K562 (cell line): ENCODE measurements at regions not wholly inside any gene's neighbourhood (a gene's known extent, or its start where the extent isn't known, plus 50 kb on each side); places are given as distances from the start of the nearest gene placed in this dataset.

ENCODE experiments used
- ATAC-seq: fragments of 200-7000 bp; cut with Tn5 transposase; 3 replicates; pipeline ENCODE4 v1.9.1; 2020; ENCODE audit warnings: moderate library complexity
- BruUV-seq: library from RNA; stranded (reverse); fragments of 400-500 nt; replicated peaks from 2 replicates; lab custom pipeline; 2021; lab: Mats Ljungman, UMichigan
- CTCF ChIA-PET: fragments of 300-600 bp; formaldehyde crosslinking; extraction: SDS; loops from one replicate; lab custom pipeline; 2021; ENCODE audit warnings: low intra/inter-chr PET ratio; lab: Yijun Ruan, JAX
- POLR2A ChIA-PET: fragments of 300-600, 350-650 bp; sonication (Branson Sonifier 250); formaldehyde crosslinking; extraction: SDS; loops from one replicate; lab custom pipeline; 2021; ENCODE audit warnings: antibody characterized with exemption, inconsistent platforms; lab: Yijun Ruan, JAX
- DNase-seq, 4 experiments: peaks; one replicate each; pipeline versions ENCODE4 v3.0.0 to v3.0.0-alpha.2; 2011 to 2018; ENCODE audit warnings: low spot score in 3 of 4, mixed read lengths in 3 of 4; ENCODE audit errors: extremely low read depth in 1 of 4
- FAIRE-seq: peaks from 2 replicates; lab custom pipeline; 2011; peaks lifted over from hg19 to GRCh38; lab: Jason Lieb, UNC
- H2AFZ ChIP-seq: 2 replicates; pipeline ENCODE4 v1.6.0; 2011; ENCODE audit warnings: low read depth, low read length, control low read depth, inconsistent platforms
- H3K27ac ChIP-seq: fragments of 200-600 bp; 3 replicates; pipeline ENCODE4 v1.8.0; 2011; ENCODE audit warnings: low read depth, mild to moderate bottlenecking, control low read depth, inconsistent platforms, low read length, moderate library complexity, mixed read lengths; ENCODE audit errors: extremely low read depth
- H3K27me3 ChIP-seq, 2 experiments: fragments of 300-600 bp in 1 of 2; 2 replicates in 1 of 2; 3 replicates in 1 of 2; pipeline versions ENCODE4 v1.6.0 to v1.8.0; 2011; ENCODE audit warnings: inconsistent platforms in 2 of 2, low read length in 2 of 2, mild to moderate bottlenecking in 1 of 2, mixed read lengths in 1 of 2, moderate library complexity in 1 of 2; ENCODE audit not compliant: control insufficient read depth in 2 of 2, insufficient read depth in 2 of 2
- H3K36me3 ChIP-seq: fragments of 300-600 bp; 3 replicates; pipeline ENCODE4 v1.8.0; 2011; ENCODE audit warnings: mild to moderate bottlenecking, low read length, inconsistent platforms; ENCODE audit not compliant: control insufficient read depth, insufficient read depth
- H3K4me1 ChIP-seq, 2 experiments: fragments of 200-600 bp in 1 of 2; replicated peaks in 1 of 2; 2 replicates in 1 of 2; 3 replicates in 1 of 2; pipeline versions ENCODE4 v1.5.1 to v1.8.0; 2011; ENCODE audit warnings: inconsistent platforms in 2 of 2, low read length in 2 of 2, mild to moderate bottlenecking in 1 of 2, mixed read lengths in 1 of 2, moderate library complexity in 1 of 2; ENCODE audit not compliant: control insufficient read depth in 2 of 2, insufficient read depth in 2 of 2
- H3K4me2 ChIP-seq: 2 replicates; pipeline ENCODE4 v1.6.1; 2011; ENCODE audit warnings: low read length, control low read depth, inconsistent platforms, mixed read lengths; ENCODE audit not compliant: insufficient read depth
- H3K4me3 ChIP-seq: fragments of 200-600 bp; sonication (generic), shearing (Covaris generic); 2 replicates; pipeline ENCODE4 v1.5.1; 2016; ENCODE audit warnings: control low read depth, inconsistent platforms
- H3K79me2 ChIP-seq: fragments of 200-600 bp; 3 replicates; pipeline ENCODE4 v1.8.0; 2011; ENCODE audit warnings: low read length, inconsistent platforms; ENCODE audit not compliant: control insufficient read depth, insufficient read depth
- H3K9ac ChIP-seq, 2 experiments: 2 replicates each; pipeline versions ENCODE4 v1.6.0 to v1.6.1; 2011; ENCODE audit warnings: low read depth in 2 of 2, low read length in 2 of 2, control low read depth in 1 of 2, inconsistent platforms in 1 of 2, mild to moderate bottlenecking in 1 of 2, mixed read lengths in 1 of 2; ENCODE audit not compliant: insufficient read depth in 1 of 2
- H3K9me1 ChIP-seq: one replicate; pipeline ENCODE4 v1.6.0; 2011; ENCODE audit warnings: inconsistent platforms, mild to moderate bottlenecking, low read length, moderate library complexity; ENCODE audit not compliant: control insufficient read depth, insufficient read depth
- H3K9me3 ChIP-seq: replicated peaks from 2 replicates; pipeline ENCODE4 v1.5.1; 2011; ENCODE audit warnings: low read depth, low read length, inconsistent platforms; ENCODE audit not compliant: control insufficient read depth, insufficient read depth
- H4K20me1 ChIP-seq: replicated peaks from 2 replicates; pipeline ENCODE4 v1.6.1; 2011; ENCODE audit warnings: low read length, inconsistent platforms, mixed read lengths; ENCODE audit not compliant: control insufficient read depth, insufficient read depth
- ARNT ChIP-seq, 2 experiments: fragments of 450-650 bp; IDR thresholded peaks; 2 replicates each; pipeline ENCODE4 v1.6.1; 2016; ENCODE audit warnings: mild to moderate bottlenecking in 1 of 2
- GABPA ChIP-seq: fragments of 200-800 bp; sonication (Bioruptor generic); conservative IDR thresholded peaks from 2 replicates; pipeline ENCODE4 v1.6.1; 2016; ENCODE audit warnings: low read depth, missing genetic modification characterization, missing compliant biosample characterization
- PTBP1 ChIP-seq: fragments of 200-400 bp; formaldehyde crosslinking; IDR thresholded peaks from 2 replicates; pipeline ENCODE4 v1.6.1; 2017; ENCODE audit warnings: low read depth, low read length
- PTTG1 ChIP-seq: fragments of 450-650 bp; IDR thresholded peaks from 2 replicates; pipeline ENCODE4 v1.6.1; 2016; ENCODE audit warnings: low read depth, mild to moderate bottlenecking, missing genetic modification characterization, missing compliant biosample characterization
- SMARCB1 ChIP-seq: IDR thresholded peaks from 2 replicates; pipeline ENCODE4 v1.6.1; 2011; ENCODE audit warnings: improper control_type of control experiment, low read depth; ENCODE audit not compliant: insufficient read length
- YY1 ChIP-seq, 3 experiments: IDR thresholded peaks; 2 replicates each; pipeline ENCODE4 v1.6.1; 2011; ENCODE audit warnings: low read length in 2 of 3, mild to moderate bottlenecking in 2 of 3, moderate library complexity in 2 of 3, borderline replicate concordance in 1 of 3, control low read depth in 1 of 3, low read depth in 1 of 3; ENCODE audit not compliant: insufficient read depth in 3 of 3, insufficient replicate concordance in 2 of 3, control insufficient read depth in 1 of 3, insufficient read length in 1 of 3; ENCODE audit errors: extremely low read depth in 1 of 3
- ZNF584 ChIP-seq: fragments of 200-800 bp; sonication (Bioruptor generic); IDR thresholded peaks from 2 replicates; pipeline ENCODE4 v1.6.1; 2016; ENCODE audit warnings: low read depth, mild to moderate bottlenecking, missing genetic modification characterization, missing compliant biosample characterization
- ZSCAN29 ChIP-seq: fragments of 450-650 bp; IDR thresholded peaks from 2 replicates; pipeline ENCODE4 v1.6.1; 2017
- WGBS: fragments of 100-300 bp; shearing (Covaris generic); methylation state at CpG from one replicate; pipeline ENCODE4 v1.1.6; 2016; ENCODE audit warnings: low coverage, mixed read lengths; ENCODE audit not compliant: insufficient coverage; ENCODE audit errors: missing lambda C conversion rate; 5-methylcytosine and 5-hydroxymethylcytosine counted together
- in situ Hi-C: fragments of 300-500 bp; cut with MboI; formaldehyde crosslinking; loops from 4 replicates; pipeline ENCODE4 v1.15.0; 2018; ENCODE audit warnings: inconsistent platforms, mixed read lengths
- intact Hi-C: fragments of 100-400 bp; cut with micrococcal nuclease; formaldehyde crosslinking; loops from 2 replicates; pipeline ENCODE4 v1.14.2; 2022
- TF ChIP-seq, protein P1 (sequence below): sonication (generic); formaldehyde crosslinking; IDR thresholded peaks from 2 replicates; pipeline ENCODE4 v1.8.1; 2022; ENCODE audit warnings: missing genetic modification reagents
- TF ChIP-seq, protein P2 (sequence below): fragments of 250-450 bp; sonication (Bioruptor Pico); IDR thresholded peaks from 2 replicates; pipeline ENCODE4 v1.5.0; 2022; ENCODE audit warnings: mild to moderate bottlenecking
- TF ChIP-seq, protein P3 (sequence below): sonication (generic); formaldehyde crosslinking; IDR thresholded peaks from 2 replicates; pipeline ENCODE4 v1.4.0; 2020; ENCODE audit warnings: mild to moderate bottlenecking, missing genetic modification reagents

DNA sequence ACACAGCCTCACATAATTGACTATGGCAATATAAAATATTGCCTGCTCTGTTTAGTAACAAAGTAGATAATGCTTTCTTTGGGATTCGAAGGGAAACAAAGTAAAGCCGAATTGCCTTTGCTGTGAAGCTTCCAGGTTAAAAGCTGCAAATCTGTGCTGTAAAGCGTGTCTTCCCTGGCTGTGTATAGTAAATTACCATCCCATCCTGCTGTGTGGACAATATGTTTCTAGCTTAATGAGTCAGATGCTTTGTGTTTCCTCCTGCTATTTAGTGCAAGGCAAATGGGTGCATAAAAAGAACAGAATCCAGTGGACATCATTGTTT lies 265.1 kb downstream of the SOCS6 start:
- POLR2A ChIA-PET: no interaction called here
- in situ Hi-C loops (no loop called here), intact Hi-C loops (no loop called here)
- Histone ChIP-seq H3K4me3 (no peak overlapping the region), H3K36me3 (no peaks in the 10 kb centered on the region), H3K4me2 (no peak overlapping the region), H3K9me1 (no peaks in the 10 kb centered on the region), H3K9me3 (no peaks in the 10 kb centered on the region), H2AFZ (no peak overlapping the region), H3K9ac (no peak overlapping the region), H4K20me1 (no peaks in the 10 kb centered on the region), H3K4me1 (no peaks in the 10 kb centered on the region), H3K79me2 (no peaks in the 10 kb centered on the region), H3K27ac (no peak overlapping the region), H3K27me3 (no peaks in the 10 kb centered on the region)
- WGBS: 0% methylated on average over 3 of the region's 3 CpGs
- ATAC-seq (no peak), DNase-seq (no peak), FAIRE-seq (no peak)
- TF ChIP-seq GABPA (tag) (no peak), SMARCB1 (no peak), ARNT (IDR thresholded peaks at IDR 0.05) (no peak), ZSCAN29 (no peak), ZNF584 (CRISPR knock-in tag) (no peak), YY1 (IDR thresholded peaks at IDR 0.05; ENCODE audit: borderline replicate concordance in 1 of 3, control insufficient read depth in 1 of 3, extremely low read depth in 1 of 3, insufficient read depth in 3 of 3, insufficient read length in 1 of 3, insufficient replicate concordance in 2 of 3, low read depth in 1 of 3, low read length in 2 of 3) (no peak), PTBP1 (no peak), PTTG1 (tag) (no peak)
- TF ChIP-seq, protein P1, sequence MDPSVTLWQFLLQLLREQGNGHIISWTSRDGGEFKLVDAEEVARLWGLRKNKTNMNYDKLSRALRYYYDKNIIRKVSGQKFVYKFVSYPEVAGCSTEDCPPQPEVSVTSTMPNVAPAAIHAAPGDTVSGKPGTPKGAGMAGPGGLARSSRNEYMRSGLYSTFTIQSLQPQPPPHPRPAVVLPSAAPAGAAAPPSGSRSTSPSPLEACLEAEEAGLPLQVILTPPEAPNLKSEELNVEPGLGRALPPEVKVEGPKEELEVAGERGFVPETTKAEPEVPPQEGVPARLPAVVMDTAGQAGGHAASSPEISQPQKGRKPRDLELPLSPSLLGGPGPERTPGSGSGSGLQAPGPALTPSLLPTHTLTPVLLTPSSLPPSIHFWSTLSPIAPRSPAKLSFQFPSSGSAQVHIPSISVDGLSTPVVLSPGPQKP (CRISPR knock-in tag): no peak
- TF ChIP-seq, protein P2, sequence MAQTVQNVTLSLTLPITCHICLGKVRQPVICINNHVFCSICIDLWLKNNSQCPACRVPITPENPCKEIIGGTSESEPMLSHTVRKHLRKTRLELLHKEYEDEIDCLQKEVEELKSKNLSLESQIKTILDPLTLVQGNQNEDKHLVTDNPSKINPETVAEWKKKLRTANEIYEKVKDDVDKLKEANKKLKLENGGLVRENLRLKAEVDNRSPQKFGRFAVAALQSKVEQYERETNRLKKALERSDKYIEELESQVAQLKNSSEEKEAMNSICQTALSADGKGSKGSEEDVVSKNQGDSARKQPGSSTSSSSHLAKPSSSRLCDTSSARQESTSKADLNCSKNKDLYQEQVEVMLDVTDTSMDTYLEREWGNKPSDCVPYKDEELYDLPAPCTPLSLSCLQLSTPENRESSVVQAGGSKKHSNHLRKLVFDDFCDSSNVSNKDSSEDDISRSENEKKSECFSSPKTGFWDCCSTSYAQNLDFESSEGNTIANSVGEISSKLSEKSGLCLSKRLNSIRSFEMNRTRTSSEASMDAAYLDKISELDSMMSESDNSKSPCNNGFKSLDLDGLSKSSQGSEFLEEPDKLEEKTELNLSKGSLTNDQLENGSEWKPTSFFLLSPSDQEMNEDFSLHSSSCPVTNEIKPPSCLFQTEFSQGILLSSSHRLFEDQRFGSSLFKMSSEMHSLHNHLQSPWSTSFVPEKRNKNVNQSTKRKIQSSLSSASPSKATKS (CRISPR knock-in tag): no peak
- TF ChIP-seq, protein P3, sequence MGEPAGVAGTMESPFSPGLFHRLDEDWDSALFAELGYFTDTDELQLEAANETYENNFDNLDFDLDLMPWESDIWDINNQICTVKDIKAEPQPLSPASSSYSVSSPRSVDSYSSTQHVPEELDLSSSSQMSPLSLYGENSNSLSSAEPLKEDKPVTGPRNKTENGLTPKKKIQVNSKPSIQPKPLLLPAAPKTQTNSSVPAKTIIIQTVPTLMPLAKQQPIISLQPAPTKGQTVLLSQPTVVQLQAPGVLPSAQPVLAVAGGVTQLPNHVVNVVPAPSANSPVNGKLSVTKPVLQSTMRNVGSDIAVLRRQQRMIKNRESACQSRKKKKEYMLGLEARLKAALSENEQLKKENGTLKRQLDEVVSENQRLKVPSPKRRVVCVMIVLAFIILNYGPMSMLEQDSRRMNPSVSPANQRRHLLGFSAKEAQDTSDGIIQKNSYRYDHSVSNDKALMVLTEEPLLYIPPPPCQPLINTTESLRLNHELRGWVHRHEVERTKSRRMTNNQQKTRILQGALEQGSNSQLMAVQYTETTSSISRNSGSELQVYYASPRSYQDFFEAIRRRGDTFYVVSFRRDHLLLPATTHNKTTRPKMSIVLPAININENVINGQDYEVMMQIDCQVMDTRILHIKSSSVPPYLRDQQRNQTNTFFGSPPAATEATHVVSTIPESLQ: no peak
- BruUV-seq: no TSS peak
- CTCF ChIA-PET: no interaction called here
